H9 (cell line): ENCODE measurements at regions not wholly inside any gene's neighbourhood (a gene's known extent, or its start where the extent isn't known, plus 50 kb on each side); places are given as distances from the start of the nearest gene placed in this dataset.

ENCODE experiments used
- DNase-seq: peaks from one replicate; pipeline ENCODE4 v3.0.0-alpha.2; 2017
- H2AFZ ChIP-seq: one replicate; pipeline ENCODE4 v1.6.1; 2013; ENCODE audit warnings: mild to moderate bottlenecking, low read length, control low read depth, moderate library complexity
- H2AK5ac ChIP-seq: 2 replicates; pipeline ENCODE4 v1.6.1; 2013; ENCODE audit warnings: low read length, control low read depth, mixed read lengths; ENCODE audit not compliant: insufficient read length
- H2BK120ac ChIP-seq: one replicate; pipeline ENCODE4 v1.6.1; 2013; ENCODE audit warnings: low read depth, mild to moderate bottlenecking, low read length, control low read depth, inconsistent platforms; ENCODE audit not compliant: poor library complexity, severe bottlenecking
- H2BK12ac ChIP-seq: 2 replicates; pipeline ENCODE4 v1.6.1; 2013; ENCODE audit warnings: low read length, control low read depth, mixed read lengths, low read depth; ENCODE audit not compliant: insufficient read length
- H2BK15ac ChIP-seq: 2 replicates; pipeline ENCODE4 v1.6.1; 2013; ENCODE audit warnings: low read depth, low read length, control low read depth
- H2BK20ac ChIP-seq: one replicate; pipeline ENCODE4 v1.6.1; 2013; ENCODE audit warnings: low read depth, mild to moderate bottlenecking, low read length, control low read depth, inconsistent platforms; ENCODE audit not compliant: poor library complexity, severe bottlenecking
- H2BK5ac ChIP-seq: 2 replicates; pipeline ENCODE4 v1.6.1; 2013; ENCODE audit warnings: low read length, control low read depth, mixed read lengths; ENCODE audit not compliant: insufficient read length
- H3K14ac ChIP-seq: 2 replicates; pipeline ENCODE4 v1.6.1; 2013; ENCODE audit warnings: low read length, control low read depth; ENCODE audit not compliant: insufficient read depth
- H3K18ac ChIP-seq: 2 replicates; pipeline ENCODE4 v1.6.1; 2013; ENCODE audit warnings: low read depth, mild to moderate bottlenecking, mixed read lengths, low read length, control low read depth; ENCODE audit not compliant: insufficient read length
- H3K23ac ChIP-seq: 2 replicates; pipeline ENCODE4 v1.6.1; 2013; ENCODE audit warnings: low read length, control low read depth, mixed read lengths, low read depth; ENCODE audit not compliant: insufficient read length
- H3K23me2 ChIP-seq: 2 replicates; pipeline ENCODE4 v1.6.1; 2013; ENCODE audit warnings: low read depth, mild to moderate bottlenecking, mixed read lengths, low read length, control low read depth; ENCODE audit not compliant: insufficient read length, poor library complexity, severe bottlenecking
- H3K27ac ChIP-seq: 2 replicates; pipeline ENCODE4 v1.5.1; 2013; ENCODE audit warnings: low read length, control low read depth, mixed read lengths, low read depth; ENCODE audit not compliant: insufficient read length
- H3K27me3 ChIP-seq: 2 replicates; pipeline ENCODE4 v1.6.1; 2013; ENCODE audit warnings: low read length, control low read depth, inconsistent platforms; ENCODE audit not compliant: insufficient read depth
- H3K4ac ChIP-seq: 2 replicates; pipeline ENCODE4 v1.6.1; 2013; ENCODE audit warnings: low read depth, mild to moderate bottlenecking, control low read depth, inconsistent platforms, low read length, moderate library complexity
- H3K4me1 ChIP-seq: 2 replicates; pipeline ENCODE4 v1.6.1; 2013; ENCODE audit warnings: low read length, control low read depth, inconsistent platforms; ENCODE audit not compliant: insufficient read depth
- H3K4me2 ChIP-seq: 2 replicates; pipeline ENCODE4 v1.6.1; 2013; ENCODE audit warnings: low read length, control low read depth, mixed read lengths; ENCODE audit not compliant: insufficient read length, insufficient read depth
- H3K56ac ChIP-seq: 2 replicates; pipeline ENCODE4 v1.6.1; 2013; ENCODE audit warnings: low read depth, mild to moderate bottlenecking, mixed read lengths, low read length, control low read depth; ENCODE audit not compliant: insufficient read length
- H3K79me1 ChIP-seq: 2 replicates; pipeline ENCODE4 v1.6.1; 2013; ENCODE audit warnings: low read depth, mild to moderate bottlenecking, moderate library complexity, low read length, control low read depth, inconsistent platforms; ENCODE audit not compliant: insufficient read depth, poor library complexity, severe bottlenecking
- H3K79me2 ChIP-seq: 2 replicates; pipeline ENCODE4 v1.6.1; 2013; ENCODE audit warnings: low read length, control low read depth, inconsistent platforms; ENCODE audit not compliant: insufficient read depth
- H3K9ac ChIP-seq: 2 replicates; pipeline ENCODE4 v1.6.1; 2013; ENCODE audit warnings: low read length, control low read depth, mixed read lengths; ENCODE audit not compliant: insufficient read length; ENCODE audit errors: extremely low read depth
- H3K9me3 ChIP-seq: one replicate; pipeline ENCODE4 v1.6.1; 2013; ENCODE audit warnings: low read depth, low read length, inconsistent platforms; ENCODE audit not compliant: control insufficient read depth
- H3T11ph ChIP-seq: one replicate; pipeline ENCODE4 v1.6.1; 2013; ENCODE audit warnings: mild to moderate bottlenecking, low read length, control low read depth, inconsistent platforms
- H4K20me1 ChIP-seq: one replicate; pipeline ENCODE4 v1.6.1; 2013; ENCODE audit not compliant: control insufficient read depth, insufficient read length, insufficient read depth
- H4K5ac ChIP-seq: 2 replicates; pipeline ENCODE4 v1.6.1; 2013; ENCODE audit warnings: low read depth, mild to moderate bottlenecking, mixed read lengths, low read length, control low read depth; ENCODE audit not compliant: insufficient read length
- H4K8ac ChIP-seq: replicated peaks from 2 replicates; pipeline ENCODE4 v1.6.1; 2013; ENCODE audit warnings: low read length, control low read depth, mixed read lengths, low read depth; ENCODE audit not compliant: insufficient read length
- H4K91ac ChIP-seq: 2 replicates; pipeline ENCODE4 v1.6.1; 2013; ENCODE audit warnings: low read depth, mild to moderate bottlenecking, moderate library complexity, mixed read lengths, low read length, control low read depth; ENCODE audit not compliant: insufficient read length
- H3K27ac Mint-ChIP-seq, 3 experiments: 2 replicates in 2 of 3; 3 replicates in 1 of 3; pipeline ENCODE4 v1.8.0; 2020 to 2021; ENCODE audit warnings: mixed read lengths in 3 of 3, mild to moderate bottlenecking in 1 of 3, moderate library complexity in 1 of 3
- H3K27me3 Mint-ChIP-seq: 2 replicates; pipeline ENCODE4 v1.8.0; 2021; ENCODE audit warnings: low read depth, mild to moderate bottlenecking, moderate library complexity, mixed read lengths
- H3K36me3 Mint-ChIP-seq, 3 experiments: 2 replicates in 2 of 3; 3 replicates in 1 of 3; pipeline ENCODE4 v1.8.0; 2020 to 2021; ENCODE audit warnings: low read depth in 3 of 3, mixed read lengths in 3 of 3; ENCODE audit not compliant: insufficient read depth in 1 of 3
- H3K4me1 Mint-ChIP-seq, 2 experiments: 2 replicates each; pipeline ENCODE4 v1.8.0; 2020; ENCODE audit warnings: mixed read lengths in 2 of 2
- H3K4me3 Mint-ChIP-seq, 2 experiments: 2 replicates in 1 of 2; 3 replicates in 1 of 2; pipeline ENCODE4 v1.8.0; 2020 to 2021; ENCODE audit warnings: mild to moderate bottlenecking in 2 of 2, mixed read lengths in 2 of 2, moderate library complexity in 1 of 2
- H3K9me3 Mint-ChIP-seq, 2 experiments: 2 replicates in 1 of 2; 3 replicates in 1 of 2; pipeline ENCODE4 v1.8.0; 2020; ENCODE audit warnings: mild to moderate bottlenecking in 2 of 2, mixed read lengths in 2 of 2, moderate library complexity in 1 of 2
- CTCF ChIP-seq: fragments of 200-600 bp; sonication (generic); conservative IDR thresholded peaks from 3 replicates; pipeline ENCODE4 v1.8.0; 2021; ENCODE audit warnings: antibody characterized with exemption, mild to moderate bottlenecking
- WGBS: extraction: QIAGEN DNeasy Blood & Tissue Kit; methylation state at CpG from one replicate; pipeline ENCODE4 v1.1.7; 2013; ENCODE audit warnings: missing lambda C conversion rate, low lambda C conversion rate, mixed read lengths; ENCODE audit not compliant: insufficient read length; ENCODE audit errors: extremely low coverage; 5-methylcytosine and 5-hydroxymethylcytosine counted together

- no peaks in the 10 kb centered on the region for H3K9me3 ChIP-seq
- no peak overlapping the region for H3T11ph ChIP-seq
- H3K4ac ChIP-seq, result no peak overlapping the region
- no peaks in the 10 kb centered on the region for H3K27me3 Mint-ChIP-seq
- H2AK5ac ChIP-seq, result no peak overlapping the region
- H3K4me1 ChIP-seq, result no peaks in the 10 kb centered on the region
- no peaks in the 10 kb centered on the region for H3K36me3 Mint-ChIP-seq
- H3K9me3 Mint-ChIP-seq, result no peaks in the 10 kb centered on the region; a peak in 1 of 5 replicates
- no CpG with 5 or more reads among the region's 5 CpGs for WGBS
- H2AFZ ChIP-seq, result no peak overlapping the region
- no peak overlapping the region for H2BK5ac ChIP-seq
- H3K23ac ChIP-seq, result no peak overlapping the region
- no peak overlapping the region for H4K91ac ChIP-seq
- no peak overlapping the region for H3K14ac ChIP-seq
- no peaks in the 10 kb centered on the region for H3K27me3 ChIP-seq
- no peaks in the 10 kb centered on the region for H3K79me1 ChIP-seq
- TF ChIP-seq CTCF, result no peak
- H3K23me2 ChIP-seq, result no peaks in the 10 kb centered on the region
- H2BK12ac ChIP-seq, result no peak overlapping the region
- no peaks in the 10 kb centered on the region for H4K20me1 ChIP-seq
- no peak overlapping the region for H4K8ac ChIP-seq
- DNase-seq, result no peak
- H3K4me1 Mint-ChIP-seq, result no peaks in the 10 kb centered on the region
- H3K4me3 Mint-ChIP-seq, result no peak overlapping the region
- H2BK20ac ChIP-seq, result no peak overlapping the region
- no peak overlapping the region for H3K27ac ChIP-seq
- H3K79me2 ChIP-seq, result no peaks in the 10 kb centered on the region
- H3K4me2 ChIP-seq, result no peak overlapping the region
- H3K27ac Mint-ChIP-seq, result no peak overlapping the region
- H3K18ac ChIP-seq, result no peak overlapping the region
- H3K56ac ChIP-seq, result no peak overlapping the region
- H3K9ac ChIP-seq, result no peak overlapping the region
- H4K5ac ChIP-seq, result no peak overlapping the region
- no peak overlapping the region for H2BK15ac ChIP-seq
- no peak overlapping the region for H2BK120ac ChIP-seq
Measured at GRCh38 chr5:167852515-167852914, 438.9 kb upstream of the WWC1 start.
